AG09319 (cell line): ENCODE measurements at regions not wholly inside any gene's neighbourhood (a gene's known extent, or its start where the extent isn't known, plus 50 kb on each side); places are given as distances from the start of the nearest gene placed in this dataset.

Experiments
- DNase-seq: peaks from one replicate; pipeline ENCODE4 v3.0.0-alpha.2; 2010; ENCODE audit warnings: low read depth; ENCODE audit errors: extremely low read depth
- CTCF ChIP-seq: IDR thresholded peaks from 2 replicates; pipeline ENCODE4 v1.5.1; 2011; ENCODE audit warnings: low read depth, mild to moderate bottlenecking, inconsistent platforms, low read length, moderate library complexity

DNA sequence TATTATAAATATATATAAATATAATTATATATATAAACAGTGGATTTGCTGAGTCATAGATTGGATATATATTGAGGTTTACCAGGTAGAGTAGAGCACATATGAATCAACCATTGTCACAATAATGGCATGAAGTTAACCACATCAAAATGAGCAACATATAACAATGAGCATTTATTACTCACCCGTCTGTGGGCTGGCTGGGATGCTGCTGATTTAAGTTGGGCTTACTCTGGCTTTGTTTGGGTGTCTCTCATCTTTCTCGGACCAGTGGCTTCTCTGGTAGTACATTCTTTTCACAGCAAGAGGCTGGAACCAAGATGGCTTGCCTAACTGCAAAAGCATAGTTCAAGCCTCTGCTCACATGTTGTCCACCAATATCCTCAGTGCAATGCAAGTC is 111.7 kb upstream of the TAPT1 start:
- DNase-seq = no peak

DNA sequence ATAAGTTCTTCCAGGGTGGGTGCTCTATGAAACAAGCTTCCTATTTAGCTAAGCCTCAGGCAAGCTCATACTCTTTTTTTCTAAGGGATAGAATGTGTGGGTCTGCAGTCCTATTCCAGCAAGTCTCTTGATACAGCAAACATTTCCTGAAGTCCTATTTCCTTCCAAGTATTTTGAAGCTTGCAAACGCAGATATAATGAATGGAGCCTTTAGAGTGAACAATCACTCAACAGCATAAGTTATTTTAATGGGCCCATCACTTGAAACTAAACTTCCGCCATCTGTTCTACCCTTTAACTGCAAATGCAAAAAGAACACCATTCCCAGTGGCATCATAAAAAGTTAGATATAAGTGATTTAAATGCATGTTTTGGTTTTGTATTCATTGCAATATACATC is 108.3 kb upstream of the TAPT1 start:
- TF ChIP-seq CTCF = no peak
- DNase-seq = no peak

More for the DNA sequence above, 111.7 kb upstream of the TAPT1 start:
- no peak for TF ChIP-seq CTCF

DNA sequence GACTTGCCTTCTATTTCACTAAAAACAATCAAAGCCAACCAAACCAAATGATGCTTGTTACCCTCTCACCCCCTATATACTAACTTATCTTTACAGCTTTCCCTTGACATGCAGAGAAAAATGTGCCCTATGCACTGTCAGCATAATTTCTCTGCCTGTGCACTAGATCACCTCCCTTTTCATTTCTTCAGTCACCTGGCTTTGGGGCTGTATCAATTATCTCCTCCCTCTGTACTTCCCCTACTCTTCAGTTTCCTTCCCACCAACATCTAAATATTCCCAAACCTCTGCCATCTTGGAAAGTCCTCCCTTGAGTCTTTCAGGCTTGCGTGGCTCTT is 103.5 kb upstream of the TAPT1 start:
- no peak for TF ChIP-seq CTCF
- no peak for DNase-seq

GRCh38 chr4:16329125-16329796 is 103.0 kb upstream of the TAPT1 start:
- DNase-seq = no peak
- TF ChIP-seq CTCF = no peak

DNA sequence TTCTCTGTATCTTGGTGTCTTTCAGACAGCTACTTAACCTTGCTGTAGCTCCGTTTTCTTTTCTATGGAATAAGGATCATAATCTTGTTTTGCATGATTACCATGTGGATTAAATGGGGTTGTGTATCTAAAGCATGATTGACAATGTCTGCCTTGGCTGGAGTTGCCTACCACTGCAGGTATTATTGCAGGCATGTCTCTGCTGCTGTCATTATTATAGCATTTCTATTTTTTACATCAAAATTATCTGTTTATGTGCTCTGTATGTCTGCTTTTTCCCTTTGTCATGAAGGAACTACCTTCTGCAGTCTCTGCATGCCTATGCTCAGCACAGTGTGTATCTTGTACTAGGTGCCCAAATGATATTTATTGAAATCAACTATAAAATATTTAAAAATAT is 95.9 kb upstream of the TAPT1 start:
- DNase-seq = no peak
- no peak for TF ChIP-seq CTCF

- DNase-seq = no peak
- TF ChIP-seq CTCF = no peak
Measured at GRCh38 chr4:16315456-16315855, 89.2 kb upstream of the TAPT1 start.

- no peak for DNase-seq
- TF ChIP-seq CTCF = no peak
Measured at GRCh38 chr4:16310606-16311005, 84.3 kb upstream of the TAPT1 start.
